ENCODE measurements at regions not wholly inside any gene's neighbourhood (a gene's known extent, or its start where the extent isn't known, plus 50 kb on each side); places are given as distances from the start of the nearest gene placed in this dataset.

DNA sequence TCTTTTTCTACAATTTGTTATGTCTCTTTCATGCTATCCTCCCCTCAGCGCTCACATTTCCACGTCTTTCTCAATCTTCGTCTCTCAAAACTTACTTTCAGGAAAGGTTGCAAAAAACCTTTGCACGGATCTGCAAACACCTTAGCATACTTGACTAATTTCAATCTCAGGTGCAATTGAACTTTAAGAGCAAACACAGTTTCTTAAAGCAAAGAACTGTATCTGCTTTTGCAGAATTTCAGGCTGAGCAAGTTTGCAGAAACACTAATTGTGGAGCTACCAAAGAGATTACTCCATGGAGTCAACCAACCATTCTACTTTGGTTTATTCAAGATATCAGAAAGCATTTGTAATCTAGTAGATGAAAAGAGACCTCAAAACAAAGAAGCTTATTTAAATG lies 668.2 kb upstream of the MARCKS start:
- H3K27ac ChIP-seq (ENCODE audit: low read length) = no peak overlapping the region
- ChIA-PET CTCF (no interaction called here), POLR2A (no interaction called here)
- H3K4me3 ChIP-seq (ENCODE audit: low read depth in 2 of 2, low read length in 2 of 2) = no peak overlapping the region
- H3K27me3 ChIP-seq (ENCODE audit: control insufficient read depth, insufficient read depth, low read length) = no peaks in the 10 kb centered on the region
- in situ Hi-C loops (cut with HindIII; ENCODE audit: low pct_unique_long_range_greater_than_20kb, low sequenced_read_pairs) = no loop called here
- ATAC-seq (no peak), DNase-seq (ENCODE audit: low read depth, low spot score) (no peak)
- no TSS peak for BruUV-seq (replicated peaks)
- intact Hi-C loops (cut with micrococcal nuclease; ENCODE audit: unreplicated experiment) = no loop called here
- TF ChIP-seq TCF7L2 (IDR thresholded peaks at IDR 0.05; ENCODE audit: low read depth, low read length) (no peak), REST (IDR thresholded peaks at IDR 0.05; ENCODE audit: insufficient read depth in 1 of 2, low read depth in 2 of 2, low read length in 1 of 2) (no peak)
- no peaks in the 10 kb centered on the region; the same call in 1 of the 2 replicates for H3K9me3 ChIP-seq (ENCODE audit: control insufficient read depth, insufficient read depth, low read depth, low read length)
- no peaks in the 10 kb centered on the region for H3K4me1 ChIP-seq (ENCODE audit: control insufficient read depth, insufficient read depth, low read length)
- H3K36me3 ChIP-seq (ENCODE audit: control insufficient read depth, insufficient read depth, low read length) = no peaks in the 10 kb centered on the region

DNA sequence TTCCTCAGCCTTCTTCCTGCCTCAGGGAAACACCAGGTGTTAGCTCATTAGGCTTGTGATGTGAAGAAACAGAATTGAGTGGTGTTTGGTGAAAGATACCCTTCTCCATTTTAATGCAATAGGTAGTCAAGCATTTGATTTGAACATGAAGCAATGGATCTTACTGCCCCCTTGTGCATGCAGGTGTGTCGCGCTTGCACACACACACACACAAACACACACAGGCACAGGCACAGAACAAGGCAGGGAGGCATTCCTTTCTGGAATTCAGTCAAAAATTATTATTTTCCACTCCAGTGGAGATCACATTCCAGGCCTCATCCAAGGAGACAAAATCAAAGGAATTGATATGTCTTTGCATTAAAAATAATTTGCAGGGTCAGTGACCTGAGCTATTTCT lies 667.0 kb upstream of the MARCKS start:
- Histone ChIP-seq H3K27ac (ENCODE audit: low read length) (no peak overlapping the region), H3K4me3 (ENCODE audit: low read depth in 2 of 2, low read length in 2 of 2) (no peak overlapping the region), H3K9me3 (ENCODE audit: control insufficient read depth, insufficient read depth, low read depth, low read length) (no peaks in the 10 kb centered on the region; the same call in 1 of the 2 replicates), H3K36me3 (ENCODE audit: control insufficient read depth, insufficient read depth, low read length) (no peaks in the 10 kb centered on the region), H3K4me1 (ENCODE audit: control insufficient read depth, insufficient read depth, low read length) (no peaks in the 10 kb centered on the region), H3K27me3 (ENCODE audit: control insufficient read depth, insufficient read depth, low read length) (no peaks in the 10 kb centered on the region)
- CTCF ChIA-PET = no interaction called here
- TF ChIP-seq TCF7L2 (IDR thresholded peaks at IDR 0.05; ENCODE audit: low read depth, low read length) (no peak), CTCF (IDR thresholded peaks at IDR 0.05) (peak; percentile 34)
- in situ Hi-C loops (cut with HindIII; ENCODE audit: low pct_unique_long_range_greater_than_20kb, low sequenced_read_pairs) (no loop called here), intact Hi-C loops (cut with micrococcal nuclease; ENCODE audit: unreplicated experiment) (no loop called here)
- POLR2A ChIA-PET = no interaction called here
- BruUV-seq (replicated peaks) = no TSS peak
- no peak for DNase-seq (ENCODE audit: low read depth, low spot score)
- ATAC-seq = no peak

DNA sequence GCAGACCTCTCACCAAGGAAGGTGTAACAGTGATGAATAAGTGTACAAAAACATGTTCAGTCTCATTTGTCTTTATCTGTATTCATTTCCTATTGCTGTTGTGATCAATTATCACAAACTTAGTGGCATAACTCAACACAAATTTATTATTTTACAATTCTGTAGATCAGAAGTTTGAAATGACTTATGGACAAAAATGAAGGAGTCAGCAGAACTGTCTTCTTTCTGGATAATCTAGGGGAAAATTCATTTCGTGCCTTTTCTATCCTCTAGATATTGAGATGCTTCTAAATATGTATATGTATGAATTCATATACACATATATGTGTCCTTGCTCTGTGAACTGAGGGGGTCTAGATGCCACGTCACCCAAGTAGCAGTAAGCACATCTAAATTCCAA lies 663.1 kb upstream of the MARCKS start:
- BruUV-seq (replicated peaks) = no TSS peak
- no peak for DNase-seq (ENCODE audit: low read depth, low spot score)
- no peak for ATAC-seq
- Histone ChIP-seq H3K9me3 (ENCODE audit: control insufficient read depth, insufficient read depth, low read depth, low read length) (no peaks in the 10 kb centered on the region; the same call in none of the 2 replicates), H3K4me1 (ENCODE audit: control insufficient read depth, insufficient read depth, low read length) (no peaks in the 10 kb centered on the region), H3K27ac (ENCODE audit: low read length) (no peak overlapping the region), H3K27me3 (ENCODE audit: control insufficient read depth, insufficient read depth, low read length) (no peaks in the 10 kb centered on the region), H3K4me3 (ENCODE audit: low read depth in 2 of 2, low read length in 2 of 2) (no peak overlapping the region), H3K36me3 (ENCODE audit: control insufficient read depth, insufficient read depth, low read length) (no peaks in the 10 kb centered on the region)
- in situ Hi-C loops (cut with HindIII; ENCODE audit: low pct_unique_long_range_greater_than_20kb, low sequenced_read_pairs) = no loop called here
- intact Hi-C loops (cut with micrococcal nuclease; ENCODE audit: unreplicated experiment) = no loop called here
- TF ChIP-seq SIN3A (IDR thresholded peaks at IDR 0.05; ENCODE audit: borderline replicate concordance, insufficient read depth, low read depth, low read length) (no peak), TCF7L2 (IDR thresholded peaks at IDR 0.05; ENCODE audit: low read depth, low read length) (no peak), CTCF (IDR thresholded peaks at IDR 0.05) (no peak), REST (IDR thresholded peaks at IDR 0.05; ENCODE audit: insufficient read depth in 1 of 2, low read depth in 2 of 2, low read length in 1 of 2) (no peak)
- ChIA-PET POLR2A (no interaction called here), CTCF (no interaction called here)
